Amniotic epithelial cell (primary cell): ENCODE measurements at regions not wholly inside any gene's neighbourhood (a gene's known extent, or its start where the extent isn't known, plus 50 kb on each side); places are given as distances from the start of the nearest gene placed in this dataset.
"Not testable (repeated sequence)": the region's sequence is repeated elsewhere in the genome, so short reads cannot be mapped to it uniquely, and the experiment has no call there.

ENCODE experiments used
- DNase-seq: peaks from one replicate; pipeline ENCODE4 v3.0.0-alpha.2; 2010; ENCODE audit warnings: low read depth

GRCh38 chr1:120357046-120357445 lies 57.8 kb upstream of the NBPF8 start:
- peak; percentile 53 for DNase-seq

GRCh38 chr1:120356170-120356569 lies 58.7 kb upstream of the NBPF8 start:
- peak; percentile 6 for DNase-seq

- peak; percentile 63 for DNase-seq
These were observed 60.1 kb upstream of the NBPF8 start for GRCh38 chr1:120354618-120355184.

GRCh38 chr1:120342231-120343073 lies 72.4 kb upstream of the NBPF8 start:
- not testable (repeated sequence) for DNase-seq

- DNase-seq: peak; percentile 12
These were observed 73.1 kb upstream of the NBPF8 start for GRCh38 chr1:120341756-120342155.

GRCh38 chr1:120340838-120341751 lies 73.7 kb upstream of the NBPF8 start:
- not testable (repeated sequence) for DNase-seq

GRCh38 chr1:120315738-120316137 lies 99.1 kb upstream of the NBPF8 start:
- not testable (repeated sequence) for DNase-seq

GRCh38 chr1:120311930-120312329 lies 102.9 kb upstream of the NBPF8 start:
- not testable (repeated sequence) for DNase-seq

GRCh38 chr1:120308940-120309578 lies 105.8 kb upstream of the NBPF8 start:
- not testable (repeated sequence) for DNase-seq

- not testable (repeated sequence) for DNase-seq
These were observed 109.8 kb upstream of the NBPF8 start for GRCh38 chr1:120305046-120305445.

GRCh38 chr1:120304341-120304740 lies 110.5 kb upstream of the NBPF8 start:
- DNase-seq: not testable (repeated sequence)

GRCh38 chr1:120299433-120300057 lies 115.3 kb upstream of the NBPF8 start:
- not testable (repeated sequence) for DNase-seq

GRCh38 chr1:120298487-120298886 lies 116.3 kb upstream of the NBPF8 start:
- DNase-seq: not testable (repeated sequence)

- not testable (repeated sequence) for DNase-seq
These were observed 117.4 kb upstream of the NBPF8 start for GRCh38 chr1:120297345-120297953.

- not testable (repeated sequence) for DNase-seq
These were observed 113.8 kb upstream of the SEC22B start for GRCh38 chr1:120290105-120290504.

- not testable (repeated sequence) for DNase-seq
These were observed 113.3 kb upstream of the SEC22B start for GRCh38 chr1:120289601-120290074.

GRCh38 chr1:120288814-120289600 lies 112.7 kb upstream of the SEC22B start:
- not testable (repeated sequence) for DNase-seq

- not testable (repeated sequence) for DNase-seq
These were observed 111.8 kb upstream of the SEC22B start for GRCh38 chr1:120288167-120288566.

- DNase-seq: not testable (repeated sequence)
These were observed 106.6 kb upstream of the SEC22B start for GRCh38 chr1:120282744-120283464.
